Body of pancreas (tissue), 4 donors: ENCODE measurements at regions not wholly inside any gene's neighbourhood (a gene's known extent, or its start where the extent isn't known, plus 50 kb on each side); places are given as distances from the start of the nearest gene placed in this dataset.

Experiments
- ATAC-seq: fragments of 150-250 bp; one replicate; pipeline ENCODE4 v1.9.1; 2016
- DNase-seq, 4 donors: peaks; one replicate each; pipeline ENCODE4 v3.0.0-alpha.2; 2019
- H3K27ac ChIP-seq, 4 donors: fragments of 200-600 bp; sonication (generic); 1 replicate in 3 of 4; 2 replicates in 1 of 4; pipeline versions ENCODE4 v1.5.1 to v1.6.1; 2016 to 2019; ENCODE audit warnings: mild to moderate bottlenecking in 1 of 4, mixed read lengths in 1 of 4, moderate library complexity in 1 of 4
- H3K27me3 ChIP-seq, 2 donors: fragments of 200-600 bp; sonication (generic); one replicate each; pipeline ENCODE4 v1.6.0; 2016; ENCODE audit warnings: mild to moderate bottlenecking in 1 of 2
- H3K36me3 ChIP-seq, 2 donors: fragments of 200-600 bp; sonication (generic); replicated peaks in 1 of 2; 2 replicates each; pipeline ENCODE4 v1.5.1; 2016; ENCODE audit warnings: low read depth in 2 of 2; ENCODE audit not compliant: insufficient read depth in 1 of 2
- H3K4me1 ChIP-seq: fragments of 200-600 bp; sonication (generic); one replicate; pipeline ENCODE4 v1.6.0; 2016
- H3K4me3 ChIP-seq, 2 donors: fragments of 200-600 bp; sonication (generic); 1 replicate in 1 of 2; 2 replicates in 1 of 2; pipeline ENCODE4 v1.5.1; 2016 to 2019
- H3K9me3 ChIP-seq, 3 donors: fragments of 200-600 bp; sonication (generic); 1 replicate in 2 of 3; 2 replicates in 1 of 3; pipeline ENCODE4 v1.5.1; 2016
- CTCF ChIP-seq, 7 experiments: fragments of 450-650 bp in 4 of 7; fragments of 200-600 bp in 3 of 7; sonication (generic) in 3 of 7; IDR thresholded peaks; one replicate each; pipeline ENCODE4 v1.5.1; 2016 to 2019; ENCODE audit warnings: antibody characterized with exemption in 7 of 7
- POLR2A ChIP-seq, 3 donors: fragments of 450-650 bp; IDR thresholded peaks; one replicate each; pipeline ENCODE4 v1.6.1; 2016; ENCODE audit warnings: antibody characterized with exemption in 3 of 3, mild to moderate bottlenecking in 2 of 3
- WGBS, 2 donors: methylation state at CpG; one replicate each; pipeline ENCODE4 v1.1.5; 2017; 5-methylcytosine and 5-hydroxymethylcytosine counted together
- intact Hi-C: fragments of 100-400 bp; cut with DNase I; formaldehyde crosslinking; loops from one replicate; pipeline ENCODE4 v1.15.1; 2023

DNA sequence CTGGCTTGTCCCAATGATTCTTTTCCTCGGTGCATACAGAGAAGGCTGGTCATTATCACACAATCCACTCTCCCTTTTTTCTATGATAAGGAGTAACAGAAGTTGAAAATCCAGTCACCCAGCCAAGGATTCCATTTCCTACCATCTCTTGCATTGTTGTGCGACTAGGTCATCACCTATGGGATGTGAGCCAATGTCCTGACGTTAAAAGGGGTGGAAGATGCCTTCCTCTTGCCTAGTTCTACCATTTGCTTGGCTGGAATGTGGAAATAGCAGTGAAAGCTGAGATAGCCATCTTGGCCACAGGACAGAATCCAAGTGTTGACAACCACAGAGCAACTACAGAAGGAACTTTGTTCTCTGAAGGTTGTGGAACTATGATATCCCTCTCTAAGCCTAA, 132.2 kb upstream of the KIT start:
- intact Hi-C loops: no loop called here
- 38 to 39% methylated on average over 3 of the region's 3 CpGs for WGBS, 2 donors
- DNase-seq (no peak), ATAC-seq (no peak)
- H3K4me1 ChIP-seq: no peaks in the 10 kb centered on the region
- no peaks in the 10 kb centered on the region for H3K9me3 ChIP-seq
- H3K4me3 ChIP-seq: no peak overlapping the region
- no peaks in the 10 kb centered on the region for H3K36me3 ChIP-seq
- no peaks in the 10 kb centered on the region for H3K27me3 ChIP-seq
- TF ChIP-seq POLR2A (IDR thresholded peaks at IDR 0.05) (no peak), CTCF (IDR thresholded peaks at IDR 0.05) (no peak)
- no peak overlapping the region for H3K27ac ChIP-seq

DNA sequence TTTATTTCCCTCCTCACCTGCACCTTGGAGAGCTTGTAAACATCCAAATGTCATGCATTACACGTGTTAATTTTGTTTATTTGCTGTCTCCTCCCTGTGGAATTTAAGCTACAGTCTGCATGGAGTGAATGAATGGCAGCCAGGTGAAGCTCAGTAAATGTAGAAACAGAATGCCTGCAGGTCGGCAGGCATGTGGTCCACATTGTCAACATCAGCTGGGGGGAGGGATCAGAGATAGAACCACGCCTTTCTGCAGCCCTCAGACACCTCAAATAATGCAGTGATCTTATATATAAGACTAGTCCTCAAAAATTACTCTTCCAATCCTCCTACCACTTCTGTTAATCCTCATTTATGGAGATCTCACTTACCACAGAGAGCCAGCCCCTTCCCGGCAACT, 131.2 kb upstream of the KIT start:
- H3K36me3 ChIP-seq: no peaks in the 10 kb centered on the region
- DNase-seq: no peak
- no peak overlapping the region for H3K27ac ChIP-seq
- no peak for ATAC-seq
- no peaks in the 10 kb centered on the region for H3K27me3 ChIP-seq
- WGBS, 2 donors: 32 to 41% methylated on average over 4 of the region's 4 CpGs
- intact Hi-C loops: no loop called here
- TF ChIP-seq POLR2A (IDR thresholded peaks at IDR 0.05) (no peak), CTCF (IDR thresholded peaks at IDR 0.05) (no peak)
- no peaks in the 10 kb centered on the region for H3K9me3 ChIP-seq
- H3K4me1 ChIP-seq: no peaks in the 10 kb centered on the region
- no peak overlapping the region for H3K4me3 ChIP-seq

DNA sequence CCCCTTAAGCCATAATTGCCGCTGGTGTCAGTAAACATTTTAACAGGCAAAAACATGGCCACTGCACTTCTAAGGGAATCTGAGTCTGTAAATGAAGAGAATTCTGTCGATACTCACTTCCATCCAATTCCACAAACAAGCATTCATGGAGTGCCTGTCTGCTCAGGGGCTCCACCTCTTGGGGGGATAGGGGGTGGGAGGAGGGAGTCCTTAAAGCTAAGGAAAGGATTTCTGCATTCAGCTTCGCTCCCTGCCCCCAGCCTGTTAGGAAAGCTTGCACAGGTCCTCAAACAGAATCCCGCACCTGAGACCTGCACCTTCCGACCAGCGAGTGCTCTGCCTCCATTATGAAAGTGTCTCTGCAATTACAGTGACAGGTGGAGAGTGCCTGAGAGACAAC, 130.2 kb upstream of the KIT start:
- Histone ChIP-seq H3K27ac (no peak overlapping the region), H3K9me3 (no peaks in the 10 kb centered on the region), H3K4me3 (no peak overlapping the region), H3K27me3 (no peaks in the 10 kb centered on the region), H3K36me3 (no peaks in the 10 kb centered on the region), H3K4me1 (no peaks in the 10 kb centered on the region)
- intact Hi-C loops: no loop called here
- no peak for DNase-seq
- no peak for ATAC-seq
- TF ChIP-seq POLR2A (IDR thresholded peaks at IDR 0.05): no peak
- no peak for TF ChIP-seq CTCF (IDR thresholded peaks at IDR 0.05)
- 35 to 46% methylated on average over 6 of the region's 6 CpGs for WGBS, 2 donors

GRCh38 chr4:54539500-54540029, 118.2 kb upstream of the KIT start:
- H3K4me1 ChIP-seq: peaks cover 7% of the 10 kb centered on the region
- intact Hi-C loops: no loop called here
- 9 to 13% methylated on average over 10 to 26 of the region's 26 CpGs for WGBS, 2 donors
- TF ChIP-seq POLR2A (IDR thresholded peaks at IDR 0.05) (no peak), CTCF (IDR thresholded peaks at IDR 0.05) (no peak)
- DNase-seq (peak; percentile 35 to 56 (median 42)), ATAC-seq (peak; percentile 63)
- no peak overlapping the region for H3K27ac ChIP-seq
- no peak overlapping the region for H3K4me3 ChIP-seq
- no peaks in the 10 kb centered on the region for H3K9me3 ChIP-seq
- H3K27me3 ChIP-seq: no peaks in the 10 kb centered on the region
- no peaks in the 10 kb centered on the region for H3K36me3 ChIP-seq

DNA sequence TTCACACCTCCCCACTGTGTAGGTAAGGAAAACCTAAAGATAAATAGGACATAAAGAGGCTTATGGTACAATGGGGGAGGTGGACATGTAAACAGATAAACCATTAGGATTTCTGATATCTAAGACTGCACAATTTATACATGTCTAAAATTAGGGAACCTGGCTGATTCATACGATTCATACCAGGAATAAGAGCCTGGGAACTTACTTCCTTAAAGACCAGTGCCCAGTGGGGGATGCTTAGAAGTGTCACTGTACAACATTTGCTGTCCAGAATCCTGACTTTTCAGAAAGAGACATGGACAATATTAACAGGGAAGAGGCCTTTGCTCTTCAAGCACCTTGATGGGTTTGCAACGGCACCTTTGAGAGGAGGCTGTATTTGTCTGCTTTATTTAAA, 116.8 kb upstream of the KIT start:
- intact Hi-C loops: no loop called here
- Histone ChIP-seq H3K36me3 (no peaks in the 10 kb centered on the region), H3K4me3 (no peak overlapping the region), H3K27ac (no peak overlapping the region), H3K4me1 (peaks cover 7% of the 10 kb centered on the region), H3K9me3 (no peaks in the 10 kb centered on the region), H3K27me3 (no peaks in the 10 kb centered on the region)
- 43 to 62% methylated on average over 2 of the region's 2 CpGs for WGBS, 2 donors
- ATAC-seq: no peak
- TF ChIP-seq CTCF (IDR thresholded peaks at IDR 0.05): no peak
- no peak for TF ChIP-seq POLR2A (IDR thresholded peaks at IDR 0.05)
- DNase-seq: no peak
